DND-41 (cell line): ENCODE measurements at regions not wholly inside any gene's neighbourhood (a gene's known extent, or its start where the extent isn't known, plus 50 kb on each side); places are given as distances from the start of the nearest gene placed in this dataset.

Experiments
- CTCF ChIP-seq: IDR thresholded peaks from 2 replicates; pipeline ENCODE4 v1.5.1; 2012; ENCODE audit warnings: borderline replicate concordance, low read length, moderate library complexity, mild to moderate bottlenecking; ENCODE audit not compliant: poor library complexity, severe bottlenecking; ENCODE audit errors: extremely low read depth
- EZH2 ChIP-seq: IDR thresholded peaks from 3 replicates; pipeline ENCODE4 v1.6.1; 2012; ENCODE audit warnings: borderline replicate concordance, low read depth, mild to moderate bottlenecking, moderate library complexity, low read length, inconsistent platforms; ENCODE audit not compliant: severe bottlenecking

GRCh38 chr12:89023936-89024335, 328.4 kb downstream of the DUSP6 start:
- no peak for TF ChIP-seq CTCF
- TF ChIP-seq EZH2 = no peak
